Ectodermal cell (in vitro differentiated cells): ENCODE measurements at regions not wholly inside any gene's neighbourhood (a gene's known extent, or its start where the extent isn't known, plus 50 kb on each side); places are given as distances from the start of the nearest gene placed in this dataset.

Source experiments
- H3K27ac ChIP-seq: 2 replicates; pipeline ENCODE4 v1.7.0; 2013; ENCODE audit warnings: mild to moderate bottlenecking, low read depth, low read length; ENCODE audit not compliant: insufficient read depth, poor library complexity, severe bottlenecking
- H3K27me3 ChIP-seq: 2 replicates; pipeline ENCODE4 v1.7.0; 2013; ENCODE audit warnings: mild to moderate bottlenecking, low read length; ENCODE audit not compliant: insufficient read depth, control insufficient read depth, poor library complexity, severe bottlenecking
- H3K36me3 ChIP-seq: one replicate; pipeline ENCODE4 v1.7.0; 2013; ENCODE audit warnings: low read length; ENCODE audit not compliant: control insufficient read depth, insufficient read depth
- H3K4me1 ChIP-seq: one replicate; pipeline ENCODE4 v1.7.0; 2013; ENCODE audit warnings: low read length; ENCODE audit not compliant: control insufficient read depth, insufficient read depth
- H3K4me3 ChIP-seq: 2 replicates; pipeline ENCODE4 v1.7.0; 2013; ENCODE audit warnings: low read depth, low read length, control low read depth; ENCODE audit not compliant: insufficient read depth
- H3K9me3 ChIP-seq: 2 replicates; pipeline ENCODE4 v1.7.0; 2013; ENCODE audit warnings: mild to moderate bottlenecking, low read length, moderate library complexity; ENCODE audit not compliant: control insufficient read depth
- WGBS, 2 experiments: methylation state at CpG; one replicate each; pipeline ENCODE4 v1.1.7; 2013; ENCODE audit warnings: missing lambda C conversion rate in 2 of 2; 5-methylcytosine and 5-hydroxymethylcytosine counted together

- Histone ChIP-seq H3K4me3 (no peak overlapping the region), H3K36me3 (peaks cover 4% of the 10 kb centered on the region), H3K9me3 (no peaks in the 10 kb centered on the region), H3K27ac (no peak overlapping the region), H3K4me1 (peaks cover 3% of the 10 kb centered on the region), H3K27me3 (peaks cover 11% of the 10 kb centered on the region)
- WGBS, 2 experiments: 94 to 95% methylated on average over 3 of the region's 3 CpGs
Measured at GRCh38 chr2:515441-516127, 161.6 kb downstream of the TMEM18 start.

GRCh38 chr2:513981-514706, 163.1 kb downstream of the TMEM18 start:
- 57 to 74% methylated on average over 2 of the region's 2 CpGs for WGBS, 2 experiments
- Histone ChIP-seq H3K4me1 (peaks cover 3% of the 10 kb centered on the region), H3K27me3 (peaks cover 11% of the 10 kb centered on the region), H3K9me3 (no peaks in the 10 kb centered on the region), H3K36me3 (peaks cover 4% of the 10 kb centered on the region), H3K4me3 (no peak overlapping the region), H3K27ac (no peak overlapping the region)

- H3K4me1 ChIP-seq: peaks cover 14% of the 10 kb centered on the region
- H3K4me3 ChIP-seq: no peak overlapping the region
- H3K27ac ChIP-seq: no peak overlapping the region
- 80 to 93% methylated on average over 1 of the region's 1 CpG for WGBS, 2 experiments
- peaks cover 4% of the 10 kb centered on the region for H3K36me3 ChIP-seq
- H3K9me3 ChIP-seq: no peaks in the 10 kb centered on the region
- peaks cover 9% of the 10 kb centered on the region for H3K27me3 ChIP-seq
Measured at GRCh38 chr2:510839-511238, 166.4 kb downstream of the TMEM18 start.

- WGBS, 2 experiments: 90 to 95% methylated on average over 4 of the region's 4 CpGs
- Histone ChIP-seq H3K27me3 (peaks cover 3% of the 10 kb centered on the region), H3K36me3 (peaks cover 4% of the 10 kb centered on the region), H3K9me3 (no peaks in the 10 kb centered on the region), H3K4me1 (peaks cover 18% of the 10 kb centered on the region), H3K27ac (no peak overlapping the region), H3K4me3 (no peak overlapping the region)
Measured at GRCh38 chr2:509888-510287, 167.3 kb downstream of the TMEM18 start.

- Histone ChIP-seq H3K27ac (no peak overlapping the region), H3K9me3 (no peaks in the 10 kb centered on the region), H3K4me3 (no peak overlapping the region), H3K4me1 (peaks cover 15% of the 10 kb centered on the region), H3K27me3 (peaks cover 3% of the 10 kb centered on the region), H3K36me3 (peaks cover 4% of the 10 kb centered on the region)
- WGBS, 2 experiments: 89 to 92% methylated on average over 4 of the region's 4 CpGs
Measured at GRCh38 chr2:508121-508520, 169.1 kb downstream of the TMEM18 start.

GRCh38 chr2:506866-507265, 170.3 kb downstream of the TMEM18 start:
- Histone ChIP-seq H3K36me3 (peaks cover 4% of the 10 kb centered on the region), H3K4me1 (peaks cover 15% of the 10 kb centered on the region), H3K27ac (no peak overlapping the region), H3K27me3 (peaks cover 3% of the 10 kb centered on the region), H3K4me3 (no peak overlapping the region), H3K9me3 (no peaks in the 10 kb centered on the region)
- WGBS, 2 experiments: 89 to 94% methylated on average over 5 of the region's 5 CpGs

- Histone ChIP-seq H3K27ac (no peak overlapping the region), H3K36me3 (peaks cover 4% of the 10 kb centered on the region), H3K9me3 (no peaks in the 10 kb centered on the region), H3K4me1 (peaks cover 15% of the 10 kb centered on the region), H3K4me3 (no peak overlapping the region), H3K27me3 (peaks cover 3% of the 10 kb centered on the region)
- WGBS, 2 experiments: 91 to 92% methylated on average over 6 of the region's 6 CpGs
Measured at GRCh38 chr2:506451-506850, 170.8 kb downstream of the TMEM18 start.

- 11 to 12% methylated on average over 7 to 8 of the region's 8 CpGs for WGBS, 2 experiments
- peaks cover 3% of the 10 kb centered on the region for H3K27me3 ChIP-seq
- no peak overlapping the region for H3K4me3 ChIP-seq
- no peaks in the 10 kb centered on the region for H3K9me3 ChIP-seq
- no peak overlapping the region for H3K27ac ChIP-seq
- peaks cover 15% of the 10 kb centered on the region for H3K4me1 ChIP-seq
- H3K36me3 ChIP-seq: peaks cover 3% of the 10 kb centered on the region
Measured at GRCh38 chr2:505941-506340, 171.3 kb downstream of the TMEM18 start.

- H3K4me1 ChIP-seq: peaks cover 18% of the 10 kb centered on the region
- H3K27ac ChIP-seq: no peak overlapping the region
- WGBS, 2 experiments: 96 to 97% methylated on average over 41 of the region's 41 CpGs
- H3K9me3 ChIP-seq: no peaks in the 10 kb centered on the region
- H3K36me3 ChIP-seq: no peaks in the 10 kb centered on the region
- H3K4me3 ChIP-seq: no peak overlapping the region
- H3K27me3 ChIP-seq: peaks cover 3% of the 10 kb centered on the region
Measured at GRCh38 chr2:503288-503999, 173.8 kb downstream of the TMEM18 start.

- no peak overlapping the region for H3K27ac ChIP-seq
- WGBS, 2 experiments: 92% methylated on average over 35 of the region's 35 CpGs
- H3K4me3 ChIP-seq: no peak overlapping the region
- peaks cover 3% of the 10 kb centered on the region for H3K27me3 ChIP-seq
- H3K4me1 ChIP-seq: peaks cover 18% of the 10 kb centered on the region
- no peaks in the 10 kb centered on the region for H3K36me3 ChIP-seq
- H3K9me3 ChIP-seq: no peaks in the 10 kb centered on the region
Measured at GRCh38 chr2:502831-503230, 174.4 kb downstream of the TMEM18 start.
